NCI-H1048 (cell line): ENCODE measurements at regions not wholly inside any gene's neighbourhood (a gene's known extent, or its start where the extent isn't known, plus 50 kb on each side); places are given as distances from the start of the nearest gene placed in this dataset.
"Not testable (repeated sequence)": the region's sequence is repeated elsewhere in the genome, so short reads cannot be mapped to it uniquely, and the experiment has no call there.

Experiments
- DNase-seq: peaks from one replicate; lab custom pipeline; 2025; lab: John Stamatoyannopoulos, UW

DNA sequence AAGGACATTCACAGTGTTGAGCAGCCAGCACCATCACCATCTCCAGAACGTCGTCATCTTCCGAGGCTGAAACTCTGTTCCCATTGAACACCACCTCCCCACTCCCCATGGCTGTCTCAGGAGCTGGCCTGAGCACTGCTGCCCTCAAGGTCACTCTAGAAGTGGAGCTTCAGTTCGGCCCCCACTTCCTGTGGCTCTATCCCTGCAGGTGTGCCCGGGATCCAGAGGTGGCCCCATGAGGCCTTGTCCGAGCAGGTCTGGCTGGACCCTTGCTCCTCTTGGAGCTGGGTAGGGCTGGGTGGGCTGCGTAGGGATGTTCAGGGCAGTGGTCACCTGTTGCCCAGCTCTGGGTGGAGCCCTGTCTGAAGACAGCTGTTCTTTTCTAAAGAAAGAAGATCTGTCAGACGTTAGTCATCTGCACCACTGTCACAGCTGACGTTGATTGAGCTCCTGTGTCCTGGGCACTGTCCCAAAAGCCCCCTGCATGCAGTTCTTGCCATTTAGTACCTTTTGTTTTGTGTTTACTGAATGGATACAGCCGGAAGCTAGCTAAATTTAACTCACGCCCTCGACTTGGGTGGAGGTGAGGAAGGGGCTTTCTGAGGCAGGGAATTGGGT is 75.5 kb upstream of the CLDN5 start:
- DNase-seq = no peak

DNA sequence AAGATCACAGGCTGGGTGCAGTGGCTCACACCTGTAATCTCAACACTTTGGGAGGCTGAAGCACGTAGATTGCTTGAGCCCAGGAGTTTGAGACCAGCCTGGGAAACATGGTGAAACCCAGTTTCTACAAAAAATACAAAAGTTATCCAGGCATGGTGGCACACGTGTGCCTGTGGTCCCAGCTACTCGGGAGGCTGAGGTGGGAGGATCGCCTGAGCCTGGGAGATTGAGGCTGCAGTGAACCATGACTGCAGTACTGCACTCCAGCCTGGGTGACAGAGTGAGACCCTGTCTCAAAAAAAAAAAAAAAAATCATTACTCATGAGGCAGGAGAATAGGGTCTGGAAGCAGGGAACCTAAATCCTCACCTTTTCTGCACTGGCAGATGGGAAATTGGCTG is 79.1 kb upstream of the CLDN5 start:
- not testable (repeated sequence) for DNase-seq

DNA sequence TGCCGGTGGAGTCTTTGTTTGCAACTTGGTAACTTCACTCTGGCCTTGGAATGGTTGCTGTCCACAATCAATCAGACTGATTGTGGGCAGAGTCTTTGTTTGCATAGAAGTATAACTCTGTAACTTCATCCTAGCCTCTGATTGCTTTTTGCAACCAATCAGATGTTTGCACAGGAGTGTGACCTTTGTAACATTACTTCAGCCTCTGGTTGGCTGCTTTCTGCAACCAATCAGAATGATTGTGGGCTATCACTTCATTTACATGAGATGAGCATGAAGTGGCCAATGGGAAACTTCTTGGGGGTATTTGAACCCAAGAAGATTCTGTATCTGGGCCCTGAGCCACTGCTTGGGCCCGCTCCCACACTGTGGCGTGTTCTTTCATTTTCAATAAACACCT is 79.6 kb upstream of the CLDN5 start:
- DNase-seq = no peak

DNA sequence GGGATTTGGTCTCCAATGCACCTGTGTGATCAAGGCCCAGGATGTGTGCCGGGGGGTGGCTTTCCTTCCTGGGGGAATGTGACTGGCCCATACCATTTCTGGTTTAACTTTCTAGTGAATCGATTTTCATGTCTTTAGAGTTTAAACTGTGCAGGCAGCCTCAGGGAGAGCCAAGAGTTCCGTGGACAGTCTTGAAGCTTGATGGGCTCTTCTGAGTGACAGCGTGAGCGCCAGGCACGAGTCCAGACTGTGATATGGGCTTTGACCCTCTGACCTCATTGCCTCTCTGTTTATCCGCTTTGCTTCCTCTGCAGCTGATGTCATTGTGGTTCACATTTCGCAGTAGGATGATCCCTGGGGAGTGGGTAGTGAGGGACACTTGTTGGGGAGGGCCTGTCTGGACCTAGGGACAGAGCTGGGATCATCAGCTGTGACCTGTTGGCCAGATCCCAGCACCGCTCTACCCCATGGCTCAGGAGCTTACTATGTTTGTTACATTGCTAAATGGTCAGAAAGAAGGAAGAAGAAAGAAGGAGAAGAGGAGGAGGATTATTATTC is 80.6 kb upstream of the CLDN5 start:
- no peak for DNase-seq

DNA sequence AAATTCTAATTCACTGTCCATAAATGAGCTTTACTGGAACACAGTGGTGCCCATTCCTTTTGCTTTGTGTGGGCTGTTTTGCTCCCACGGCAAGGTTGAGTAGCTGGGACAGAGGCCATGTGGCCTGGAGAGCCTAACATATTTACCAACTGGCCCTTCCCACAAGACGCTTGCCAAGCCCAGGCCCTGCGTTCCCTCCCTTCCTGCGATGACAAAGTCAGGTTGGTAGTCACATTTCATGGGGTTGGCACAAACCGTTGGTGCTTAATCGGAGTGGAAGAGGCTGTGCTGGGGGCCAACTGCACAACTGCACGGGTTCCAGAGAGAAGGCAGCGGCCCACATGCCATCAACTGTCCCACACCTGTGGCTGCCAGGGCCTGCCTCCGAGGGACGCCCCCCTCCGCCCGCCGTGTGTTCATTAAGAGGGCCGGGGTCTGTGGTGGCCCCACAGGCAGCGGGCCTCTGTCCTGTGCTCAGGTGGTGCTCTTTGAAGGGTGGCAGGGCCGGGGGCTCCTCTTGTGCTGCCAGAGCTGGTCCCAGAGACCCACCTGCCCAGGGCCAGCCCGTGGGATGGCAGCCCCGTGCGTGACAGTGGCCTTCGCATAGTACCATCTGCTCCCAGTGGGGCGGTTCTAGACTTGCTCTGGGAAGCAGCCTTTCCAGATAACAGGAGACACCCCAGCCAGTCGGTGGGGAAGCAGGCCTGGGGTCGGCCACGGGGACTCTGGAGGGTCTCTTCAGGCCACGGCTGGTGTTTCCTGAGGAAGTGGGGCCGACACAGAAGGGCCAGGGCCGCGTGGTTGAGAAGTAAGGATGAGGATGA is 81.5 kb upstream of the CLDN5 start:
- no peak for DNase-seq

DNA sequence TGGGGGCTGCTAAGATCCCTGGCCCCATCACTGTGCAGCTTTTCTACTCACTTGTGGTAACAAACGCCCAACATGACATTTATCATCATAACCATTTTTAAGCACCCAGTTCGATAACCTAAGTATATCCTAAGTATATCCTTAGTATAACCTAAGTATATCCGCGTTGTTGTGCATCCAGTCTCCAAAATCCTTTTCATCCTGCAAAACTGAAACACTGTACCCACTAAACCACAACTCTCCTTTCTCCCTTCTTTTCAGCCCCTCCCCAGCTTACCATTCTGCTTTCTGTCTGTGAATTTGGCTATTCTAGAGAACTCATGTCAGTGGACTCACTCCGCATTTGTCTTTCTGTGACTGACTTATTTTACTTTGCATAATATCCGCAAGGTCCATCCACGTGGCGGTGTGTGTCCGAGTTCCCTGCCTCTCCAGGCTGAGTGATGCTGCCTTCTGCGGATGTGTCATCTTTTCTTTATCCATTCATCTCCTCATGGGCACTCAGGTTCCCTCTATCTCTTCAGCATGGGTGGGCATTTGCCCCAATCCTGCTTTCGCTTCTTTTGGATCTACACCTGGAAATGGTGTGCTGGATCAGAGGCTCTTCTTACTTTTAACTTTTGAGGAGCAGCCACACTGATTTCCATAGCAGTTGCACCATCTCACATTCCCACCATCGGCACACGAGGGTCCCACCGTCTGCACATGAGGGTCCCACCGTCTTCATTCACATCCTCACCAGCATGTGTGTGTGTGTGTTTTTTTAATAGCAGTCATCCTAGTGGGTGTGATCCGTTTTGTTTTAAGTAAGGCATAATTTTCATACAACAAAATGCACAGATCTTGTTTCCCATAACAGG is 82.4 kb upstream of the CLDN5 start:
- no peak for DNase-seq

DNA sequence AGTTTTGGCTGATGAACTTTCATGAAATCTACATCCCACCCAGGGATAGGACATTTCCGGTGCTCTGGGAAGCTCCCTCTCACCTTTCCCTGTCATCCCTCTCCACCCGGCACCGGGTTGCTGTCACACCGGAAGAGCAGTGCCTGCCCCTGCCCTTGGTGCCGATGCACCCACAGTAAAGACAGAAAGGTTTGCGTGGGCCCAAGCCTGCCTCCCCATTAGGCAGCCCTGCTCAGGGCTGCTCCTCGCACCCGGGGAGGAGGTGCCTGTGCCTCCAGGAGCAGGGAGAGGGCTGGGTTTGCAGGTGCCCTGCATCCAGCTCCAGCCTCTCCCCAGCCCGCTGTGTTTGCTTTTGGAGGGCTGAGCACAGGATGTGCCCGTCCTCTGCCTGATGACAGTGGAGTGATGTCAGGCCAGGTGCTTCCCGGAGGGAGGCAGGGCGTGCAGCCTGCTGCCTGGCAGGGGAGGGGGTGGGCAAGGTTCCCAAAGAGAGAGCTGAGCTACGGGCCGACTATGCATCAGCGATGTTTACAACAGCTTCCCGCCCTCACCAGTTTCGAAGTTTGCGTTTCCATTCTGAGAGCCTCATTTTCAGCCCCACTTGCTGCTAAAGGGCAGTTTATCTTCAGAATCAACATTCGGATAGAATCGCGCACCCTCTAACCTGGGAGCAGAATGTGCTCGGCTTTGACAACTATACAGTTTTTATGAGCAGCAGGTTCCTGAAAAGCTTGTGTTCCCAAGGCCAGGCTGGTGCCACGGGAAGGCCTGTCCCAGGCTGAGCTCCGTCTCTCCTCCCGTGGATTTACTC is 83.2 kb upstream of the CLDN5 start:
- DNase-seq = no peak

DNA sequence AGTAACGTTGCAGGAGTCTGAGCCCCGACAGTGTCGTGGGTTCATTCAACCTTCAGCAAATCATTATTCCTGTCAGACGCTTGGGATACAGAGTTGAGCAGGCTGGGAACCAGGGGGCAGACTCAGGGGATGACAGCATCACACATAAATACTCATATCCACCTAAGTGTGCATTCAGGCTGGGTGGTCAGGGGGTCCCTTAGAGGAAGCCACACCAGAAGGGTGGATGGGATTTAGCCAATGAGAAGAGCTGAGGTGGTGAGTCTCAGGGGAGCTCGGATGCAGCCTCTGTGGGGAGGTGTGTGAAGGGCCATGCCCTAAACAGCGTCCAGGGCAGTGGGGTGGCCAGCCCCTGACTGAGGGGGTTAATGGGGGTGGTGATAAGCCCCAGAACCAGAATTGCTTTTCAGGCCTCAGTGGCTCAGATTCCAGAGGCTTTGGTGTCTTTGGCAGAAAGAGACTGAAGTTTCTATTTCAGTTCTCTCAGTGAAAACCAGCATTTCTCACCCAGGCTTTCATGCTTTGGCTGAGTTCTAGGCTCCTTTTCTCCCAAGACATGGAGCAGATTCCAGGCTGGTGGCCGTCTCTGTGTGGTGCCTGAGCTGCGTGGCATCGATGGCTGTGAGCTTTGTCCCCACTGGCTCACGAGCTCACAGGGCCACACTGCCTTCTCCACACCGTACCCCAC is 83.9 kb upstream of the CLDN5 start:
- DNase-seq = no peak

DNA sequence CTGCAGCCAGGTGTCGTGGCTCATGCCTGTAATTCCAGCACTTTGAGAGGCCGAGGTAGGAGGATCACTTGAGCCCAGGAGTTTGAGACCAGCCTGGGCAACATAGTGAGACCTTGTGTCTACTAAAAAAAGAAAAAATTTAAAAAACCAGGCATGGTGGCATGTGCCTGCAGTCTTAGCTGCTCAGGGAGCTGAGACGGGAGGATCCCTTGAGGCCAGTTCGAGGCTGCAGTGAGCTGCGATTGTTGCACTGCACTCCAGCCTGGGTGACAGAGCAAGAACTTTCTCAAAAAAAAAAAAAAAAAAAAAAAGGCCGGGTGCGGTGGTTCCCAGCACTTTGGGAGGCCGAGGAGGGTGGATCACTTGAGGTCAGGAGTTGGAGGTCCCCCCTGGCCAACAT is 85.5 kb upstream of the CLDN5 start:
- not testable (repeated sequence) for DNase-seq

DNA sequence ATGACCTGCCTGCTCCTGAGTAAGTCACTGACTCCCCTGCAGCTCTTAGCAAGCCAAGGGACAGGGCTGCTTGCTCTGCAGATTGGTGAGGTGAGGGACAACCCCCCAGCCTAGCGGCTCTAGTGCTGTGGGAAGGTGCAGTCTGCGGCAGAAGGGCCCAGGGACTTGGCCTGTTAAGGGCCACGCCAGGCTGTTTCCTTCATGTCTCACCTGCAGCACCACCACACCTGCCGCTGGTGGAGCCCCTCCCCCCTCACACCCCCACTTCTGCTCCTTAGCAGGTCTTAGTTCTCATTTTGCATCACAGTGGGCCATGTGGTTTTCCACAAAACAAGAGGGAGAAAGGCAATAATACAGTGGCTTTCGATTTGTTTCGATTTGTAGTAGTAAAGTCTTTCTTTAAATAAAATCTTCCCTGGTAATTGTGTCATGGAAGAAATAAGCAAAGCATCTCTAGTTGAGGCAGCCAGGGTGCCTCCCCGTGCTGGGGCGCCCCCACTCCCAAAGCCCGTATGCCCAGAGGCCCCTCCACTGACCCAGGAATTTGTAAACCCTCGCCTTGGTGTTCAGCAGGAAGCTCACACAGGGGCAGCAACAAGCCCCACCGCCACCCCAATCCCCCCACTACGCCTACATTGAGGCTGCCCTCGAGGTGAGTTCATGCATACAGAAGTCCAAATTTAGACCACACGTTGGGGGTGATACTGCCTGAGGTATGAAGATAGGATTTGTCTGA is 86.5 kb upstream of the CLDN5 start:
- no peak for DNase-seq

DNA sequence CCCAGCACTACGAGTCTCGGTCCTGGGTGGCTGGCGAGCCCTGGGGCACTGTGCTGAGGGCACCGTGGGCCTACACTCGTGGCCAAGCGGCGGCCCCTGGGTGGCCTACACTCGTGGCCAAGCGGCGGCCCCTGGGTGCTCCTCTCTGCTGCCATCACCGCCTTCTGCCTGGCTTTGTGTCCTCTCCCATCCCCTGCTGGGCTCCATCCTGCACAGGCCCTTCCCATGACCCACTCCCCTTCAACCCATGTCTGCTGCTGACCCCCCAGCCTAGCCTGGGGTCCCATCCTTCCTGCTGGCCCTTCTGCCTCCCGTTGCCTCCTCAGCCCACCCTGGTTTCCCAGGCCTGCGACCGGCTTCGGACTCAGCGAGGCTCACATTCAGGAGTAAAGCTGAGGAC is 87.4 kb upstream of the CLDN5 start:
- DNase-seq = no peak

DNA sequence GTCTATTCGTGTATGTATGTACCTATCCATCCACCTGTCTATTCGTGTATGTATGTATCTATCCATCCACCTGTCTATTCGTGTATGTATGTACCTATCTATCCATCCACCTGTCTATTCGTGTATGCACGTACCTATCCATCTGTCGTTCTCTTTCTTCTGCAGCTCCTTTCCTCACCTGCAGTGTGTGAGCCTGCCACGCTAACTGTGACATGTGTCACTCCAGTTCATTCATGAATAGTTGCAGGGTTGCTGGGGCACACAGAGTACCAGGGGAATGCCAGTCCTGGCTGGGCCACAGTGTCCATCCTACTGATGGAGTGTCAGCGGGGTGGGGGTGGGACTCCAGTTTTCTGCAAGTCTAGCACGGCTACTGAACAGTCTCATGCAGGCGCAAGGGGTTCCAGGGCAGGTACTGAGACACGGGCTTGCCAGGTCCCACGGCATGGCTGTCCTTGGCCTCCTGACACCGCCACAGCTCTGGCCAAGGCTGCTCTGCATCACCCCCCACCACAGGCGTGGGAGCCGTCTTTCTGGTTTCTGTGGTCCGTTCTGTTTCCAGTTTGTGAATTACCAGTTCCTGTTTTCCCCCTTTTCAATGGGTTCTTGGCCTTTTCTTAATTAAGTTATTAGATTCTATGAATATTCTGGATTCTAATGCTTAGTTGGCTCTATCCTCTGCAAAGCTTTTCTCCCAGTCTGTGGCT is 88.8 kb upstream of the CLDN5 start:
- no peak for DNase-seq

DNA sequence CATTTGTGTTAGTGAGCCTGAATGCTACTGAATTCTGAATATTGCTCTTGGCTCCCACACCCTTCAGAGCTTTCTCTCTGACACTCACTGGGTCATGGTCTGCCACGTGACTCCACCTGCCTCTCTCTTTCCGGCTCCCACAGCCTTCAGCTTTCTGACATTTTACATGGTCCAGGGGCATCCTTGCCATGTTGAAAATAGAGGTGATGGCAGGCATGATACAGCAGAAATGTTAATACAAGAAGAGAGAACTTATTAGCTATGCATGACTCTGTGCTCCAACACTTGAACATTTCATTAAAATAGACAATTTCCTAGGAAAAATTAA is 90.3 kb upstream of the CLDN5 start:
- no peak for DNase-seq

DNA sequence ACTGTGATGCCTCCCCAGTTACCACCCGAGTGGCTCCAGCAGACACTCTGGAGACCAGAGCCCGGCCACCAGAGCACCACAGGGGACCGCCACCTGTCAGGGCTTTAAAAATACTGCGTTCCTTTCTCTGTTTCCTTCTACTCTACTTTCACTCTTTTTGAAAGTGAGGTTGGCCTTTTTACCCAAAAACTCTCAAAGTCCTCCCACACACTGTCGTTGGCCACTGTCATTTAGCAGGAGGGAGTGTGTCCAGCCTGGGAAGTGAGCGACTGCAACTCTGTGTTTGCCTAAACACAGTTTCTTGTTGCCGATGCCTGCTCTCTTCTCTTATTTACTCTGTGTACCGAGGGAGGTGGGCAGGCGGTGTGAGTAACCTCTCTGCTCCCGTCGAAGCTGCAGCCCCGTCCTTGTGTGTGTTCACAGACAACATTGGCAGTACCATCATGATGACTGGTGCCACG is 90.8 kb upstream of the CLDN5 start:
- no peak for DNase-seq

DNA sequence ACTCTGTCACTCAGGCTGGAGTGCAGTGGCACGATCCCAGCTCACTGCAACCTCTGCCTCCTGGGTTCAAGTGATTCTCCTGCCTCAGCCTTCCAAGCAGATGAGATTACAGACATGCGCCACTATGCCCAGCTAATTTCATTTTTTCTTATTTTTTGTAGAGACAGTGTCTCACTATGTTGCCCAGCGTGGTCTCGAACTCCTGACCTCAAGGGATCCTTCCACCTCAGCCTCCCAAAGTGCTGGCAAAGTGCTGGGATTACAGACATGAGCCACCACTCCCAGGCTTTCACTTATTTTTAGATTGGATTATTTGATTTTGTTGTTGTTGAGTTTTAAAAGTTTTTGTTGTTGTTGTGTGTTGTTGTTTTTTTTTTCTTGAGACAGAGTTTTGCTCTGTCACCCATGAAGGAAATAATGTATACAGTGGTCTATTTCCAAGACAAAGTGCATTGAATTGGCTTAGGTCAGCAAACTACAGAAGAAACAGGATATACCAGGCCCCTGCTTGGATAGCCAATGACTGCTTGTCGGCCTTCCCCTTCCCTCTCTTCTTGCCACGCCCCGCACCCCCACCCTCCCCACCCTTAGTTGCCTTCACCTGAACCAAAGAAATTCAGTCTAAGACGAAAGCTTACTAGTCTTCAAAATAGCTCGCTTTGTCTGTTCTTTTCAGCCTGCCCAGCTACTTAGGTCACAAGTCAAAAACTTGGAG is 91.8 kb upstream of the CLDN5 start:
- DNase-seq = no peak

DNA sequence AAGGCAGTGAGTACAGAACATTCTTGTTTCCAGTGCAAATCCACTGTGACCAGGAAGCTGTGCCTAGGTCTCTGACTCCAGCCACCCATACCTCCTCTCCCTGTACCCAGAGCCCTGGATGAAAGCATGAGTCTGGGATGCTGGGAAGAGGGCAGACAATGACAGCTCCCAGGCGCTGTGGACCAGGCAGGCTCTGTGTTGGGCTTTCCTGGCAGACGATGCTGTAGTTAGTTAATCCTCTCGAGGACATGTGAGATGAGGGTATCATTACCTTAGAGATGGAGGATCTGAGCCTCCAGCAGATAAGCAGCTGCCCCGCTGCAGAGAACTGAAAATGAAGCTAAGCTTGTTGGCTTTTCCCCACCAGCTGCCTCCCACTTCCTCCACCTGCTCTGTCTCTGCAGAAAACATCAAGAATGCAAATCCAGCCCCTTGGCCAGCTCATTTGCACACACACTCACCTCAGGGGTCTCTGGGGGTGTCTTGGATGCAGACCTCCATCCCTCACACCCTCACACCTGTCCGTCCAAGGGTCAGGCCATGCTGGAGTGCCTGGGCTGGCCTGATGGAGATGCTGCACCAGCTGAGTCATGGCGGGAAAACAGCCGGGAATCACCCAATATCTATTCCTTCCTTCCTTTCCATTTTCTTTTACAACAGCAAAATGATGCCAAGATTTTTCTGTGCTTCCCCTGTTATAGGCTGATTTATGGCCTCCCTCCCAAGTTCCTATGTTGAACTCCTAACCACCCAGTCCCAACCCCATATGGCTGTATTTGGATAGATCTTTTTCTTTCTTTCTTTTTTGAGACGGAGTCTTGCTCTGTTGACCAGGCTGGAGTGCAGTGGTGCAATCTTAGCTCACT is 94.9 kb upstream of the SEPTIN5 start:
- DNase-seq = no peak

DNA sequence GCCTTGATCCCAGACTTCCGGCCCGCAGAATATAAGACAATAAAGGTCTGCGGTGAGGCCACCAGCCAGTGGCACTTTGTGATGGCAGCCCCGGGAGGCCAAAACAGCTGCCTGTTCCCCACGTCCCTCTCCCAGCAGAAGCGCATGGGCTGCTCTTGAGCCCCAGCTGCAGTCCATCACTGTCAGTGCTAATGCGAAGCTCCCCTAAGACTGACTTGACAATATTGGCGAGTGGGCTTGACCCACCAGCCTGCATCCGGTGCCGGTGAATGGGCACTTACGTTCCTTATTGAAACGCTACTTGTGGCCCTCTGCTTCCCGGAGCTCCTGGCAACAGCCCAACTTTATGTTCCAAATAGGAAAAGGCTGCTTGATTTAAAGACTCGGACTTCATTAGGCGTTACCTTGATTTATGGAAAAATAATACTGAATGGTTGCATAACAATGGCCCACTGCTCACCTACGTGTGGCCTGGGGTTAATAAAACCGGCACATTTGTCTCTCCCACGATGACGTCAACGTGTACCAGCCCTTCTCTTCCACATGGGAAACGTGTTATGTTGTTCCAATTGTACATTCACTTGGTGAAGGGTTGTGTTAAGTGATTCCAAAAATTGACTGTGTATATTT is 93.4 kb upstream of the SEPTIN5 start:
- DNase-seq = no peak
